ENCODE measurements at regions not wholly inside any gene's neighbourhood (a gene's known extent, or its start where the extent isn't known, plus 50 kb on each side); places are given as distances from the start of the nearest gene placed in this dataset.

DNA sequence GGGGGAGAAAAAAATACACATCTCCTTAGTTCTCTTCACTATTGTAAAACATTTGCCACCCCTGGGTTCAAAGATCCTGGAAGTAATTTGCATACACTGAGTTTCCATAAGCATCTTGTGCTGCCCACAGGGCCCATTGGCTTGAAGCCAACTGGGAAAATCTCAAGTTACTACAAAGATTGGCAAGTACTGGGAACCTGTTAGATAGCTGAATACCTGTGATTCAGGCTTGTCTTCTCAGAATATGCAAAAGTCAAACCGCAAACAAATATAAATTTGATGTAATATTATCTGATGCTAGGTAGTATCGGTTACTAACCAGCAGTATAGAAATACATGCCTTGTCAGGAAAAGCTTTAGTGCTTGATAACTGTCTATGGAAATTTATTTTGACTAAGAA is 156.9 kb upstream of the FST start:
- intact Hi-C loops (cut with micrococcal nuclease): no loop called here
- H3K27ac Mint-ChIP-seq: no peak overlapping the region
- H3K4me2 ChIP-seq (replicated peaks; ENCODE audit: extremely low read depth, low read length, poor library complexity, severe bottlenecking): no peak overlapping the region
- TF ChIP-seq, protein P1, sequence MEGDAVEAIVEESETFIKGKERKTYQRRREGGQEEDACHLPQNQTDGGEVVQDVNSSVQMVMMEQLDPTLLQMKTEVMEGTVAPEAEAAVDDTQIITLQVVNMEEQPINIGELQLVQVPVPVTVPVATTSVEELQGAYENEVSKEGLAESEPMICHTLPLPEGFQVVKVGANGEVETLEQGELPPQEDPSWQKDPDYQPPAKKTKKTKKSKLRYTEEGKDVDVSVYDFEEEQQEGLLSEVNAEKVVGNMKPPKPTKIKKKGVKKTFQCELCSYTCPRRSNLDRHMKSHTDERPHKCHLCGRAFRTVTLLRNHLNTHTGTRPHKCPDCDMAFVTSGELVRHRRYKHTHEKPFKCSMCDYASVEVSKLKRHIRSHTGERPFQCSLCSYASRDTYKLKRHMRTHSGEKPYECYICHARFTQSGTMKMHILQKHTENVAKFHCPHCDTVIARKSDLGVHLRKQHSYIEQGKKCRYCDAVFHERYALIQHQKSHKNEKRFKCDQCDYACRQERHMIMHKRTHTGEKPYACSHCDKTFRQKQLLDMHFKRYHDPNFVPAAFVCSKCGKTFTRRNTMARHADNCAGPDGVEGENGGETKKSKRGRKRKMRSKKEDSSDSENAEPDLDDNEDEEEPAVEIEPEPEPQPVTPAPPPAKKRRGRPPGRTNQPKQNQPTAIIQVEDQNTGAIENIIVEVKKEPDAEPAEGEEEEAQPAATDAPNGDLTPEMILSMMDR (IDR thresholded peaks at IDR 0.05): no peak
- H3K4me1 ChIP-seq (ENCODE audit: control insufficient read depth in 1 of 2, insufficient read depth in 2 of 2, low read length in 2 of 2): no peaks in the 10 kb centered on the region
- H3K9ac ChIP-seq (ENCODE audit: insufficient read depth, low read length, poor library complexity, severe bottlenecking): no peak overlapping the region
- H2AFZ ChIP-seq (ENCODE audit: insufficient read depth, low read depth, low read length, poor library complexity, severe bottlenecking): no peak overlapping the region
- DNase-seq: no peak
- no peaks in the 10 kb centered on the region for H3K79me2 ChIP-seq (ENCODE audit: insufficient read depth, low read length)
- no peaks in the 10 kb centered on the region for H3K4me1 Mint-ChIP-seq
- no peaks in the 10 kb centered on the region for H3K36me3 ChIP-seq (replicated peaks in 1 of 2; ENCODE audit: control insufficient read depth in 1 of 2, insufficient read depth in 2 of 2, low read length in 2 of 2)
- H3K27me3 ChIP-seq (ENCODE audit: control insufficient read depth in 2 of 2, insufficient read depth in 2 of 2, low read length in 2 of 2): no peaks in the 10 kb centered on the region
- no peaks in the 10 kb centered on the region for H4K20me1 ChIP-seq (ENCODE audit: insufficient read depth, low read length)
- H3K9me3 Mint-ChIP-seq: peaks cover 0 to 4% (median 0%) of the 10 kb centered on the region in 7 donors
- H3K27me3 Mint-ChIP-seq (ENCODE audit: low read depth in 3 of 3): peaks cover 0 to 2% (median 0%) of the 10 kb centered on the region in 3 donors
- H3K4me3 ChIP-seq (replicated peaks in 1 of 3; ENCODE audit: low read depth in 2 of 3, low read length in 3 of 3): no peak overlapping the region
- WGBS (ENCODE audit: insufficient coverage): no CpG with 5 or more reads among the region's 2 CpGs
- no peaks in the 10 kb centered on the region for H3K36me3 Mint-ChIP-seq
- no peak overlapping the region for H3K4me3 Mint-ChIP-seq
- no peak overlapping the region for H3K27ac ChIP-seq (ENCODE audit: low read depth in 1 of 2, low read length in 2 of 2)
- no peaks in the 10 kb centered on the region for H3K9me3 ChIP-seq (replicated peaks in 1 of 2; ENCODE audit: control insufficient read depth in 1 of 2, insufficient read depth in 1 of 2, low read length in 2 of 2)

DNA sequence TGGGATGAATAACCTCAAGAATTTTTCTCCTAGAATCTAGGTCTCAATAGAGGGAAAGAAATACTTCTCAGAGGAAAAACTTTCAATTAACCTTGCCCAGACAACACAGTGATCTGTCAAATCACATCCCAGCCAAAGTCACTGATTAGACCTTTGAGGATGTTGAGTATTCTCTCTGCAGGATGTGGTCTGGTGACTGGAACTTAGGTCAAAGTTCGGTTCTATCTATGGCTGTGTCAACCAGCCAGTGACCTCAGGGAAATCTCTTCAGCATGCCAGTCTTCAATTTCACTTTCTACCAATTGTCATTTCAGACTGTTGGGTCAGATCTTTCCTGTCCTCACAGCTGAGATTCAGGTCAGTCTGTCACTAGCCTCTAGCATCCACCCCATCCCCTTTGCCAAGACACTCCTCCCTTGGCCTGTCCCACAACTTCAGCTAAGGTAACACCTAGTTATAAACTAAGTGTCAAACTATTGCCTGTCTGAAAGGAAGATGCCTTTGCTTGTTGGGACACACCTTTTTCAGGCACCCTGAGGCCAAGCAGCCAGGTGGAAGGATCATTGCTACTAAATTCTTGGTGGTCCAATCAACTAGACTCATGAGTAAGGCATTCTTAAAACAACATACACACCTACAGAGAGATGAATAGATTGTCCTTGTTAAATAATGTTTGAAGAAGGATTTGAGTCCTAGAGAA is 156.3 kb upstream of the FST start:
- Histone ChIP-seq H3K4me2 (replicated peaks; ENCODE audit: extremely low read depth, low read length, poor library complexity, severe bottlenecking) (no peak overlapping the region), H3K36me3 (replicated peaks in 1 of 2; ENCODE audit: control insufficient read depth in 1 of 2, insufficient read depth in 2 of 2, low read length in 2 of 2) (no peaks in the 10 kb centered on the region), H3K27me3 (ENCODE audit: control insufficient read depth in 2 of 2, insufficient read depth in 2 of 2, low read length in 2 of 2) (no peaks in the 10 kb centered on the region), H3K4me3 (replicated peaks in 1 of 3; ENCODE audit: low read depth in 2 of 3, low read length in 3 of 3) (no peak overlapping the region), H3K9me3 (replicated peaks in 1 of 2; ENCODE audit: control insufficient read depth in 1 of 2, insufficient read depth in 1 of 2, low read length in 2 of 2) (no peaks in the 10 kb centered on the region), H4K20me1 (ENCODE audit: insufficient read depth, low read length) (no peaks in the 10 kb centered on the region), H3K9ac (ENCODE audit: insufficient read depth, low read length, poor library complexity, severe bottlenecking) (no peak overlapping the region), H3K79me2 (ENCODE audit: insufficient read depth, low read length) (no peaks in the 10 kb centered on the region), H3K4me1 (ENCODE audit: control insufficient read depth in 1 of 2, insufficient read depth in 2 of 2, low read length in 2 of 2) (no peaks in the 10 kb centered on the region), H3K27ac (ENCODE audit: low read depth in 1 of 2, low read length in 2 of 2) (no peak overlapping the region), H2AFZ (ENCODE audit: insufficient read depth, low read depth, low read length, poor library complexity, severe bottlenecking) (no peak overlapping the region)
- Mint-ChIP-seq H3K27ac (no peak overlapping the region), H3K36me3 (no peaks in the 10 kb centered on the region), H3K27me3 (ENCODE audit: low read depth in 3 of 3) (peaks cover 0 to 2% (median 0%) of the 10 kb centered on the region in 3 donors), H3K4me3 (no peak overlapping the region), H3K9me3 (peaks cover 0 to 4% (median 0%) of the 10 kb centered on the region in 7 donors), H3K4me1 (no peaks in the 10 kb centered on the region)
- intact Hi-C loops (cut with micrococcal nuclease): no loop called here
- TF ChIP-seq, protein P1 (IDR thresholded peaks at IDR 0.05): no peak
- WGBS (ENCODE audit: insufficient coverage): no CpG with 5 or more reads among the region's 1 CpG
- DNase-seq: no peak

Data from CD14-positive monocyte (primary cell).